M059J (cell line): ENCODE measurements at regions not wholly inside any gene's neighbourhood (a gene's known extent, or its start where the extent isn't known, plus 50 kb on each side); places are given as distances from the start of the nearest gene placed in this dataset.

Experiments
- DNase-seq: peaks from one replicate; pipeline ENCODE4 v3.0.0-alpha.2; 2012; ENCODE audit warnings: low read depth

DNA sequence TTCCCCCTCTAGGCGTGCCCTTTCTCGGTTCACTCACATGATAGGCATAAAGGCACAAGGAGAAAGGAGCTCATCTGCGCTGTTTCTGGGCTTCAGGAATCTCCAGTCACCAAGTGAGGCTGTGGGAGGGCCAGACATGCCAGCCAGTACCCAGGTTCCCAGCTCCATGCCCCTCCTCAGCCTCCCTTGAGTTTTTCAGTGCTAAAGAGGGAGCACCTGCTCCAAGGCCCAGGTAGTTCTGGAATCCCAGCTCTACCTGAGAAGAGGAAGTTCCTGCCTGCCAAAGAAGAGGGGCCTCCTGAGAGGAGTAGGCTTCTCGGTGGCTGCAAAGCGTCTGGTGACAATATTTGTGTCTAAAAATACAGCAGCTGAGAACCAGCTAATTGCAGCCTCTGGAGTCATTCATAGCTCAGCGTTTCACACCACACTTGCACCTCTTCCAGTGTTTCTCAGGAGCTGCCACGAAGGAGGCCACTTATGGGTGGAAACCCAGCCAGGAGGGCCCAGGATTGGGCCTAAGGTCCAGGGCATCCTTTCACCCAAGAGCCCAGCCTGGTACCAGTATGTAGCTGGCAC, 197.4 kb downstream of the TRIM29 start:
- no peak for DNase-seq

DNA sequence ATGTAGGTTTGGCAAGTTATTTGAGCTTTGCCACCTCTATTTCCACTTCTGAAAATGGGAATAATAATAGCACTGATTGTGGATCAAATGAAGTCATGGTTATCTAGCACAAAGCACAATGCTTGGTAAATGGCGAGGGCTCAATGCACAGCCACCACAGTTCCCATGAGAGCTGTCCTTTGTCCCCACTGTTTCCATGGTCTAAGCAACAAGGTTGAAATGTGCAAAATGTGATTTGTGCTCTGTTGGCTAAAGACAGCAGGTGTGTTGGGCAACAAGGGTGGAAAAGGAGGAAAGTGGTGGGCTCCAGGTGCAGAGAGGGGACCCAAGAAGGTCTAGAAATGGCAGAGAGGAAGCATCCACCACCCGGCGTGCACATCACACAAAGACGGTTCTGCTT, 200.5 kb downstream of the TRIM29 start:
- no peak for DNase-seq

DNA sequence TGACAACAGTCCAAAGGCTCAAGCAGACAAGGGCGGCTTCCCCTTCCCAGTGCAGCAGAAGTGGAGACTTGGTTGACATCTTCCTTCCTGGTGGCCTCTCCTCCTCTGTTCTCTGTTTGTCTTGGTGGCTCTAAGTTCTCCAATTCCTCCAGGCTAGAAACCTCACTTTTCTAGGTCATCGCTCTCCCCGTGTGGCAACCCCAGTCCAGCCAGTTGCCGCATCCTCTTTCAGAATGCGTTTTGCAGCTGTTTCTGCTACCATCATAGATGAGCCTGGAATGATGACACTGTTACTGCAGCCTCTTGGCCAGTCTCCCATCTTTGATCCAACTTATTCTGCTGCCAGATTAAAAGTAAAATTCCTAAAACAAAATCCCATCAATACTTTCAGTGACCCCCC, 201.5 kb downstream of the TRIM29 start:
- DNase-seq: no peak

DNA sequence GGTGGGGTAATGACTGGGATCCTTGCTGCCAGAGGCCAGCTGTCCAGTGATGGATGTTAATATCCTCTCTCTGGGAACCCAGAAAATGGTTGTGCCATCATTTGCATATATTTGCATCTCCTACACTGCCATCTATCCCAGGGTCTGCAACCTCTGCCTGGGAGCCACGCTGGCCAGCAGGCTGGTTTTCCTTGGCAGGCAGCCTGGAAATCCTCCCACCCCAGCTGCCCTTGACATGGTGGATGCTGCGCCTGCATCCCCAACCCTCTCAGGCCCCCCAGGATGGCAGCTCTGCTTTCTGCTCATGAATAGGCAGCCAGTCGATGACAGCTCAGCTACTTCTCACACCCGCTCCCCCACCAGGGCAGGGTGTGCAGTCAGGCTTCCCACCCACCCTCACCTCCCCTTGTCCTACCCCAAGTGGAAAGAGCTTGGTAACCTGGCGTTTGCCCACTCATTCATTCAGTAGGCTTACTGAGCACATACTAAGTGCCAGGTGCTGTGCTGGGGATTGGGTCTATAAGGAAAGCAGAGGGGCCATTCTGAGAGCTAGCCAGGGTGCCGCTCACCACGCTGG, 202.5 kb downstream of the TRIM29 start:
- DNase-seq: no peak

DNA sequence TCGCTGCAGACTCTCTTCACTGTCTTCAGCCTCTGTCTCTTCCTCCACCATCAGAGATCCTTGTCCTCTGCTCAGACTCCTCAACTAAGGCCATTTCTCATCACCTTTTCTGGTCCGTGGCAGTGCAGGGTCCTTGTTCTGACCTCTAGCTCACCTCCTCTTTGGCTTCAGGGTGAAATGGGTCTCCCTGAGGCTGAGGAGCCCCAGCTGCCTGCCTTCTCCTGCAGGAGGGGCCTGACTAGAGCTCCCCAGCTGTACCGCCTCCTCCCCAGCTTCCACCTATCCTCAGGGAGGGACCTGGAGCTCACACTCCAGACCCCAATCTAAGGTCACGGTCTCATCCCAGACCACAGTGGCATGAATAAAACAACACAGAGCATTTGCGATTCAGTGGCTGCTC, 203.0 kb downstream of the TRIM29 start:
- no peak for DNase-seq

DNA sequence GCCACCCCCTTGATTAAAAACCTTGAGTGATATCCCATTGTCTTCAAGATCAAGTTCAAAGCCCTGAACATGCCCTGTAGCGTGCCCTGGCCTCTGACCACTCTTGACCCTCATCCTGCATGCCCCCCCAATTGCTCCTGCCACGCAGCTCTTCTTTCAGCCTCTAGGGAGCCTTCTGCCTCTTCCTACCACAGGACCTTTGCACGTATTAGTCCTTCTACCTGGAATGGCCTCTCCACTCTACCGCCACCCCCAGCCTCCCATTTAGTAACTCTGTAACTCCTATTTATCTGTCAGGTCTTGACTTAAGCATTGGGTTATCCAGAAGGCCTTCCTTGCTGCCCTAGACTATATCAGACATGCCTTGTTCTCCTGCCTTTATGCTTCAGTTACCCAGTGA, 203.6 kb downstream of the TRIM29 start:
- no peak for DNase-seq

DNA sequence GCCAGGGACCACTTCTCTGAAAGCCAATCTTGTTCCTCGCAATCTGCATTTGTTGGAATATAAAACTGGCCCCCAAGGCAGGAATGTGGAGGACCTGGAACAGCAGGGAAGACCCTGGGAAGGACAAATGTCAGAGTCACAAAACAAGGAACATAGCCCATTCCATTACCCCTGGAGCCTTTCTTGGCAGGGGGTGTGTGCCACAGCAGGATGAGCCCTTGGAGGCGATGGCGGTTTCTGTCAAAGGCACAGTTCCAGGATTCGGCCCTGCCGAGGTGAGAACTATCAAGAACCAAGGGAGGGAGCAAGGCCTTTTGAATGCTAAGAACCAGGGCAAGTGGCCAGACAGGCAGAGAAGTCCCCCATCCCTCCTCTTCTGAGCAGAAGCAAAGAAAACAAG, 204.3 kb downstream of the TRIM29 start:
- no peak for DNase-seq

DNA sequence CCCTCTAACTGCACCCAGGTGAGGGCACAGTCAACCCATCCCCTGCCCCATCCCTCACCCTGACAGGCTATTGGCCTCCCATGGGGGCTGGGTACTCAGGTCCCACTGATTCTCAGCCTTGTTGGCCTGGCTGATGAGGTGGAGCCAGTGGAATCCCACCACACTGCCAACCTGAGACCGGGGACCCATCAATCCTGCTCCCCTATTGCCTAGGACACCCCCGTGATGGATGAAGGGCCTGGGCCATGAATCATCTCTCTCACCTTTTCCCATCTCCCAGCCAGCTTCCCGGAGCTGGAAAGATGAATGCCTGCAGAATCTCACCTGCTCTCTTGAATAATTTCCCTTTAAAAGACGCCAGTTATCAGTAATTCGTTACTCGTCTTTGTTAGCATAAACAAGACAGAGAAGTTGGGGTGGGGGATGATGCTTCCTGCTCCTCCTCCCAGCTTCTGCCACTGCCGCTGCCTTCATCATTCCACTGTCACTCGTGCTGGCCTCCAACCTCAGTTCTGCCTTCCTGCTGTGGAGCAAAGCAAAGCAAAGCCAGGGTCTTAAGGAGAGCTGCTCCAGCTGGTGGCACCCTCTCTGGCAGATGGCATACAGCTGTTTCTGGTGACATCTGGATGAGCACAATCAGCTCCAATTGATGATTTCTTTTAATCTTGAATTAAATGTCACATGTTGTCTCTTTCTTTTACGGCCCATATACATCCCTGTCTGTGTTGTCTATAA, 204.0 kb upstream of the NECTIN1 start:
- no peak for DNase-seq

DNA sequence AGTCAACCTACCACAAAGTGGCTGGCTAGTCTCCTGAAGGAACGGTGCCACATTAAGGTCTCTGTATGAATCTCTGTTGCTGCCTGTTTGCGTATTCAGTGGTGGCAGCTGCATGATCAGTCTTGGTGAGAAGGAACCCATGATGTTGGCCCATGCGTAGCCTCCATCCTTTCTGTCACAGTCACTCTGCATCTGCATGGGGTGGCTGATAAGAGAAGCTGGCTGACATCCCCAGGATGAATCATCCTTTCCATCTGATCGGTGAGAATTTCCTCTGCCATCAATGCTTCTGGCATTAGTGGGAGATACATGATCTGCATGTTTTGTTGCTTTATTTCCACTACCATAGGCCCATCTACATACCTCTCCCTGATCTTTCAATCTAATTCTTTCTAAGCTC, 199.0 kb upstream of the NECTIN1 start:
- DNase-seq: no peak

DNA sequence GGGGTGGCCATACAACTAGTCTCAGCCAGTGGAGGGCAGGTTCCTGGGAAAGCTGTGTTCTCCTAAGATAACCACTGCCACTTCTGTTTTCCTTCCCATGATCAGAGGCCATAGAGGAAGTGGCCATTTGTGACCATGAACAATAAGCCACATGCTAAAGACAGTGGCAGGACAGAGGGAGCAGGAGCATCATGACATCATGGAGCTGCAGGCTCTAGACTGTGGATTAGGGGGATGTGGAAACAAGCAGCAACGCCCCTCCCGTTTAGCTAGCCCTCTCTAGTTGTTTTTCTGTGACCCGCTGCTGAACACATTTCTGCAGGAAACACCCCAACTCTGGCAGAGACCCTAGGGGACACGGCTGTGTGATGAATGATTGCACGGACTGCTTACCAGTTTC, 195.0 kb upstream of the NECTIN1 start:
- DNase-seq: no peak

DNA sequence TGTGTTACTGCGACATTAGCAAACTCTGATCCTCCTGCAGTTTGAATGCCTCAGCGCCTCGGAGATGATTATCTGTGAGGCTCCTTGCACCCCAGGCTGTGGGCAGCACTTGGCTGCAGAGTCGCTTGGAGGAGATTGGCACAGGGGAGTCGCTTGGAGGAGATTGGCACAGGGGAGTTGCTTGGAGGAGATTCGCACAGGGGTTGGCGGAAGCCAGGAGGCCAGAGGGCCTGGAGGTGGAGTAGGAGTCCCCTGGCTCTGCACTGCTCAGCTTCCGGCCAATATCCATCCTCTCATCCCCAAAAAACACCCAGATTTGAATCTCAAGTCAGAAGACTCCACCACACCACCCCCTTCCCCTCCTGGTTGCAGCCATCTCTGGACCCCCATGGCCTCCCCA, 192.6 kb upstream of the NECTIN1 start:
- DNase-seq: no peak

DNA sequence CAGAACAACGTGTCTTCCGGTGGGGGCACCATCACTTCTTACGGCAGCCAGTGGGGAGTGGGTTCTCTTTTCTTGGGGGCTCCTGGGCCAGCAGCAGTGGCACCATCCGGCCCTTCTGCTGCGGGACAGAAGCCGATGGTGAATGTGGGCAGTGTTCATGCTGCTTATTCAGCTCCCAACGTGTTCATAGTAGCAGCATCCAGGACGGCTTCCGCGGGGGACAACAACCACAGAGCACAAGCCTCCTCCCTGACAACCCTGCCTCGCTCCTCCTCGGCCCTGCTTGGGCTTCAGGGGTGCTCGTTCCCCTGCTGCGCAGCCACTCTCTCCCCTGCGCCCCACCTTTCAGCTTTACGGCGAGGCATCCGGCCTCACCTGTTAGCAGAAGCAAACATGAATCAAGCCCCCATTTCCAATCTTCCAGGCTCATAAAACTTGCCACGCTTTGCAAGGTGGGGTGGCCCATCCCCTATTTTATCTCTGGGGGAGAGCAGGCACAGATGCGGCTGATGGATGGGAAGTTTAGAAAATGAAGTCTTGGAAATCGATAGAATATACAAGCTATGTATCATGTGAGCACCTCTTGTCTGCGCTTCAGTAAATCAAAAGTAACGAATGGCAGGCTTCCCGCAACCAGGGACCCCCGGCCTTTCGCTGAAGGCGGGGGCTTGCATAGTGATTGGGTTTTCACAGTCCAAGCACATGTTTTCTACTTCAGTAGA, 191.8 kb upstream of the NECTIN1 start:
- no peak for DNase-seq

DNA sequence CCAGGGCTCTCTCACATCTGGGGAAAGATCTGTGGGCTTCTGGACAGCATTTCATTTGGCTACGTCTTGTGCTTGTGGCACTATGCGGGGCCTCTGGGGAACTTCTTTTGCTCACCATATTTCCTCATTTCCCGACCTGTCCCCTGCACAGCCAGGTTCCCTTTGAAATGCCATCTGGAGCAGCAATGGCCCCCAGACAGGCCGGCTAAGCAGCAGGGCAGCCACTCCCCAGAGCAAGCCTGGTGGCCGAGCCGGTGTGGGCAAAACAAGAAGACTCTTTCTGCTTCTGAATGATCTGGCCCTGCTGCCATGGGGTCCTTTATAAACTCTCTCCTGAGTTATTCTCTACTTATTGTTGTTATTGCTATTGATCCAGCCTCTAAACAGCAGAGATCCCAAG, 190.7 kb upstream of the NECTIN1 start:
- DNase-seq: no peak

DNA sequence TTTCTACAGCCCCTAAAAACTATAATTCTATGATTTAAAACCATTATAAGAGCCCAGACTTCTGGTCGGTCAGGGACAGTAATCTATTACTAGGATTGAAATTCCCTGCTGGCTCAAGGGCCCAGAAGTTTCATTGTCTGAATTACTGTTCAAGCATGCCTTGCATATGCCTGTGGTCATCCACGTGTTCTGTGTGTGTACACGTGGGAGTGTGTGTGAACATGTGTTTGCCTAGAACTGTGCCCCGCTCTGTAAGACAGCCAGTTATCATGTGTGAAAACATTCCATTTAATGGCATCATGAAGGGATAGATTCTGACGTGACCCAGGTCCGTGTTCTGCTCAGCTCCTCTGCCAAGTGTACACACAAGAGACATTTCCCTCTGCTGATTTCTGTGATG, 189.3 kb upstream of the NECTIN1 start:
- no peak for DNase-seq

DNA sequence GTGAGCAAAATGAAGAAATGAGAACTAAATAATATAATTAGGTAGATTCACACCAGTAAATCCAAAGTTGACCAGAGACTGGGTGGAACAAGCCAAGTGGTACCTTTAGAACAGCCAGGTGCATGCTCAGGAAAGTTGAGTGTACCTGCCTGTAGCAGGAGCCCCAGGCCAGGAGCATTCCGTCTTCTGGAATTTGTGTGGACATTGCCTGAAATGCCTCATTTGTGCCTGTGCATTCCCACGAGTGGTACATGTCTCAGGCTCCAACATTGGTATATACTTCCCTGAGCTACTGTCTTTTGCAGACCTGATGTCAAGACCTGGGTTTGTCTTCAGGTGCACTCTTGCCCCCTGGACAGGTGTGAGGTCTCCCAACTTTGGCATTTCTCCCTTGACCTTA, 187.6 kb upstream of the NECTIN1 start:
- DNase-seq: no peak

DNA sequence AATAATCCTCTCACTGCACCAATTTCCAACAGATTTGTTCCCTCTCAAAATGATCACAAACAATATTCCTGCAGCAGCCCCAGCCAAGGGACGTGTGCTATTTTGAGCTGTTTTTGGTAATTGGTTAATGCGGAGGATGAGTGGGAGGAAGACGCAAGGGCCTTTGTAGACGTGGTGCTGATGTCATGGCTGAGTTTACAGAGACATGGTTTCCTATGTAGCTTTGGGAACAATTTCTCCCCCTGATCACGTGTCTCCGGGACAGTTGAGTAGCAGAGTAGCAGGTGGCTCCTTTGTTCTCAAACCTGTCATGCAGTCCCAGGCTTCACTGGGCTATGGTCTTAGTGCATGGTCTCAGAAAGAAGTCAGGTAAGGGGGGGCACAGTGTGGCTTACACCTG, 183.2 kb upstream of the NECTIN1 start:
- DNase-seq: no peak

DNA sequence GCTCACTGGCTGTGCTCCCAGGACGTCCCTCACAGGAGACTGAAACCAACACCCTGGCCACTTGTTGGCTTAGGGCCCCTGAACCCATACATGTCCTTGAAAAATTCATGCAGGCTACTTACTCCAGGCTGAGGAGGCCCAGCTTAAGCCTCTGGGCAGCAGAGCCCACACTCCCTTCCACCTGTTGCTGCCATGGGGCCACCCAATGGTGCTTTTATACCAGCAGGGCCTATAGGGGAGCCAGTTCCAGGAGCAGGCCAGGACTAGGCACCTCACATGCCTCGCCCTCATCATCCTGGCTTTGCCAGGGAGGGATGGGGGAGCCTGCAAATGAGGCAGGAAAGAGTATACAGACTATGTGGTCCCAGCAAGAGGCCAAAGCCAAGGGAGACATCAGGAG, 181.7 kb upstream of the NECTIN1 start:
- DNase-seq: no peak

DNA sequence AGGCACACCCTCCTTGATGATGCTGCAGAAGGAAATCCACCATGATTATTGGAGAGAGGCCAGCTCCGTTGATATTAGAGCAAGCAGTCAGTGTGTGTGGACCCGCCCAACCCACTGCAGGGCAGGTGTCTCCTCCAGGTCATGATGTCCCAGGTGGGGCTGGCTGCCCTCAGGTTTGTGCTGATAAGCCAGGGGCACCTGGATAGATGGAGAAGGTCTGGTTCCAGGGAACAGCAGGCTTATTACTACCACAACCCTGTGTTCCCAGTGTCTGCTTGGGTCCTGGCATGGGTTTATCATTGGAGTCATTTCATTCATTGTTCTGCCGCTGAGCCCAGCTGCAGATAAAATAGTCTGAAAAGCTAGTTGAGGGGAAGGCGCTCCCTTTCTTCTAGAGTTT, 181.1 kb upstream of the NECTIN1 start:
- no peak for DNase-seq

DNA sequence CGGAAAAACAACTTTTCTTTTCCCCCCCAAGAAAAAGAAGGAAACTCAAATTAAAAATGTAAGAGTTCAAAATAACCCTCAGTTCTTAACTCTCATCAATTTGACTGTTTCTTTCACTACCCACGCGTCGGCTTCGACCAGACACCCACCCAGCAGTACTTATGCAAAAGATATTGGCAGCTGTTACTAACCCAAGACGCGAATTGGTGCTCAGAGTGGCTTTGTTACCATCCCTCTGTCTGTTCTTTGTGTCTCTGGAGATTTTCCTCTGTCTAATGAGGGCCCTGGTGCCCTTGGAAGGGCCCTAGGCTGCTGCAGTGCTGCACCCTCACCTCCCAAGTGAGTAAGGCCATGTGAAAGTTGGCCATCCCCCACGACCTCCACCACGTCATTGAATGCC, 180.5 kb upstream of the NECTIN1 start:
- no peak for DNase-seq

DNA sequence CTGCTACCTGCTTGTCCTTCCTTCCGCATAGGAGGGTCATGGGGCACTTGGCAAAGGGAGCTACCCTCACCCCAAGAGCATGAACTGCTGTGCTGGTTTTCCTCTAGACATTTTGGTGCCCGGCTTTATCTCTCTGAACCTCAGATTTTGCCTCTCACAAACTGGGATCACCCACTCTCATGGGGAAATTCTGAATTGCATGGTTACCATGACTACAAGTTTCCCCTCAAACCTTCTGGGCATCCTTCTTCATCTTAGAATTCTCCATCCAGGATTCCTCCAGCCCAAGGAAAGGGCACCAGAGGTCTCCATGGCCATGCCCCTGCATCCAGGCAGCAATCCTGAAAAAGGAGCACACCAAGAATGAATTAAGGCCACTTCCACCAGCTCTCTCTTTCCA, 180.1 kb upstream of the NECTIN1 start:
- no peak for DNase-seq

DNA sequence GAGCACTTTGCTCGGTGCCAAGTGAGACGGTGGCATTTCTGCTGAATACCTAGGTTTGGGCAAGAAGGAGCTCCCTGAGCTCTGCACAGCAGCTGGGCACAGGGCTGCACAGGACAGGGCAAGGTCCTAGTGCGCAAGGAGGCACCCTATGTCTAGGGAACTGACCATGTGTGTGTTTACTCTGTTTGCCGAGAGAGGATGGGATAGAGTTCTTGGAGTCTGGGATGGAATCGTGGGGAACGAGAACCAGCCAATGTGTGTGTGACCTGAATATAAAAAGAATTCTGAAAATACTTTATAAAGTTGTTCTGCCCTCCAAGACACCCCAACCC, 179.5 kb upstream of the NECTIN1 start:
- no peak for DNase-seq

DNA sequence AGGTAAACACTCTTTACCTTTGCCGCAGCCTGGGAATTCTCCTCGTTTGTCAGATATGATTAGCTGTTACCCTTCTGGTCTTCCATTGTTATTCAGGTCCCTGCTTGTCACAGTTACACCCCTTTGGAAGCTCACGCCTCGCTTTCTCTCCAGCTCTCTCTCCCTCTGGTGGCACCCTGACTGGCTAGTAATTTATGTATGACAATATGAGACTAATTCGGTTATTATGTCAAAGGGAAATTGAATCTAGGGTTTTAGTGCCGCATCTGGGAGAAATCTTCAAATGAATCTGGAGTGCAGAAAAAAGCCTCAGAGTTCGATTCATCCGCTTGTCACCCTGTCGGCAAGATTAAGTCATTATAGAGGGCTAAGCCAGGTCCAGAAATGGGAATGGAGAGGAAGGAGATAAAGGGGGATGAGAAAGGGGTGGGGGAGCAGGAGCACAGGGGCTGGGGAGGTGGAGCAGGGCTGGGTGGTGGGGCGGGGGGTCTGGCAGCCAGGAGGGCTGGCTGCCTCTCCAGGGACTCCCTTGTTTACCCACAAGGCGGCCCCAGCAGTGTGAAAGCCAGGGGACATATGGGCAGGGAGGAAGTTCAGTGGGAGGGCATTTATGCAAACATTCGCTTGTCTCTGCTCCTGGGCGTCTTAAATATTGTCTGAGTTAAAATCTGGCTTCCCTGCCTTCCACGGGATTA, 179.0 kb upstream of the NECTIN1 start:
- DNase-seq: no peak
